ENCODE measurements at regions not wholly inside any gene's neighbourhood (a gene's known extent, or its start where the extent isn't known, plus 50 kb on each side); places are given as distances from the start of the nearest gene placed in this dataset.
"Not testable (repeated sequence)": the region's sequence is repeated elsewhere in the genome, so short reads cannot be mapped to it uniquely, and the experiment has no call there.

DNA sequence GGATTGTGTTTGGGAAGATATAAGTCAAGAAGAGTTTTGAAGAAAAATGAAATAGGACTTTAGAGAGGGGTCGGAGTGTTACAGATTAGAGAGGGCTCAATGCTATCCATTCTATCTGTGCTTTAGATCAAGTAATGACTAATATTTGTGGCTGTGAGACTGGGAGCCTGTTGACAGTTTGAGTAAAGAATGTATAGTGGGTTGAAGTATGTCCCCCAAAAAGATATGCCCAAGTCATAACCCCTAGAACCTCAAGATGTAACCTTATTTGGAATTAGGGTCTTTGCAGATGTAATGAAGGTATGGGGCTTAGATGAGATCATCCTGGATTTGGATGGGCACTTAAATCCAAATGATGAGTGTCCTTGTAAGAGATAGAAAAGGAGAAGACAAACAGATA is 55.3 kb upstream of the SERPINE2 start:
- Mint-ChIP-seq H3K4me3 (ENCODE audit: unreplicated experiment) (no peak overlapping the region), H3K9me3 (ENCODE audit: unreplicated experiment) (peaks cover 12% of the 10 kb centered on the region), H3K4me1 (ENCODE audit: unreplicated experiment) (no peaks in the 10 kb centered on the region), H3K27me3 (ENCODE audit: unreplicated experiment) (no peaks in the 10 kb centered on the region), H3K27ac (ENCODE audit: unreplicated experiment) (no peak overlapping the region), H3K36me3 (ENCODE audit: unreplicated experiment) (no peaks in the 10 kb centered on the region)
- DNase-seq (ENCODE audit: extremely low spot score, unreplicated experiment) = no peak
- TF ChIP-seq, protein P1, sequence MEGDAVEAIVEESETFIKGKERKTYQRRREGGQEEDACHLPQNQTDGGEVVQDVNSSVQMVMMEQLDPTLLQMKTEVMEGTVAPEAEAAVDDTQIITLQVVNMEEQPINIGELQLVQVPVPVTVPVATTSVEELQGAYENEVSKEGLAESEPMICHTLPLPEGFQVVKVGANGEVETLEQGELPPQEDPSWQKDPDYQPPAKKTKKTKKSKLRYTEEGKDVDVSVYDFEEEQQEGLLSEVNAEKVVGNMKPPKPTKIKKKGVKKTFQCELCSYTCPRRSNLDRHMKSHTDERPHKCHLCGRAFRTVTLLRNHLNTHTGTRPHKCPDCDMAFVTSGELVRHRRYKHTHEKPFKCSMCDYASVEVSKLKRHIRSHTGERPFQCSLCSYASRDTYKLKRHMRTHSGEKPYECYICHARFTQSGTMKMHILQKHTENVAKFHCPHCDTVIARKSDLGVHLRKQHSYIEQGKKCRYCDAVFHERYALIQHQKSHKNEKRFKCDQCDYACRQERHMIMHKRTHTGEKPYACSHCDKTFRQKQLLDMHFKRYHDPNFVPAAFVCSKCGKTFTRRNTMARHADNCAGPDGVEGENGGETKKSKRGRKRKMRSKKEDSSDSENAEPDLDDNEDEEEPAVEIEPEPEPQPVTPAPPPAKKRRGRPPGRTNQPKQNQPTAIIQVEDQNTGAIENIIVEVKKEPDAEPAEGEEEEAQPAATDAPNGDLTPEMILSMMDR (IDR thresholded peaks at IDR 0.05) = no peak

DNA sequence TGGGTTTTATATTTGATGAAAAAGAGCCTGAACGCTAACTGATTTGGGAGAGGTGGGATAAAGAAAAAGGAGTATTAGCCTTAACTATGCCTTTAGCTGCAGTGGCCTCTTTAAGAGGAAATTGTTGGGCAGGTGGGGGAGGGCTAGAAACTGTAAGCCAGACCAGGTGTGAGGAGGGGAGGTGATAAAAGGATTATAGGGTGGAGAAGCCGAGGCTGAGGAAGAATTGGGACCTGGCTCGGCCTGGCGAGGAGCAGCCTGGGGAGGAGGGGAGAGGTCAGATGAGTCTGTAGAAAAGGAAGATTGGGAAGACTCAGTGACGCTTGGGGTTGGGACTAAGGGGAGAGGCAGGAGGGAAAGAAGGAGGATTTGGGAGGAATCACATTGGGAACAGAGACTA is 52.6 kb upstream of the SERPINE2 start:
- not testable (repeated sequence) for DNase-seq (ENCODE audit: extremely low spot score, unreplicated experiment); H3K27me3 Mint-ChIP-seq (ENCODE audit: unreplicated experiment); H3K36me3 Mint-ChIP-seq (ENCODE audit: unreplicated experiment); H3K4me1 Mint-ChIP-seq (ENCODE audit: unreplicated experiment); H3K27ac Mint-ChIP-seq (ENCODE audit: unreplicated experiment); H3K4me3 Mint-ChIP-seq (ENCODE audit: unreplicated experiment); H3K9me3 Mint-ChIP-seq (ENCODE audit: unreplicated experiment)

DNA sequence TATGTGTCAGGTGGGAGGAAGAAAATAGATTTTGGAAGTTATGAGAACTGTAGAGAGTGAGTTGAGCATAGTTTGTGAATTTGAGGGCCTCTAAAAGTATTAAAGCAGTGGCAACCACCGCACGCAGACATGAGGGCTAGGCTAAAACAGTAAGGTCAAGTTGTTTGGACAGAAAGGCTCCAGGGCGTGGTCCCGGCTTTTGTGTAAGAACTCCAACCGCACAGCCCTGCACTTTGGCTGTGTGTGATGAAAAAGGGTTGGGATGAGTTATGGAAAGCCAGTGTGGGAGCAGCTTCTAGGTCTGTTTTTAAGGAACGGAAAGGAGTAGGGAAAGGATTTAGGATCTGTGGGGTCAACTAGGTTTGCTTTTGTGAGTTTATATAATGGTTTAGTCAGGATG is 50.5 kb upstream of the SERPINE2 start:
- H3K4me1 Mint-ChIP-seq (ENCODE audit: unreplicated experiment) = peaks cover 13% of the 10 kb centered on the region
- not testable (repeated sequence) for DNase-seq (ENCODE audit: extremely low spot score, unreplicated experiment); H3K4me3 Mint-ChIP-seq (ENCODE audit: unreplicated experiment); H3K9me3 Mint-ChIP-seq (ENCODE audit: unreplicated experiment); H3K36me3 Mint-ChIP-seq (ENCODE audit: unreplicated experiment); H3K27me3 Mint-ChIP-seq (ENCODE audit: unreplicated experiment); H3K27ac Mint-ChIP-seq (ENCODE audit: unreplicated experiment)
